GM12872 (cell line): ENCODE measurements at regions not wholly inside any gene's neighbourhood (a gene's known extent, or its start where the extent isn't known, plus 50 kb on each side); places are given as distances from the start of the nearest gene placed in this dataset.

Experiments used
- TF ChIP-seq, protein P1 (sequence below): IDR thresholded peaks from 3 replicates; pipeline ENCODE4 v1.5.1; 2011; ENCODE audit warnings: low read depth, mild to moderate bottlenecking, low read length, moderate library complexity; ENCODE audit not compliant: insufficient read depth

GRCh38 chr4:59537246-59537886 is 1662.8 kb upstream of the ADGRL3 start:
- TF ChIP-seq, protein P1, sequence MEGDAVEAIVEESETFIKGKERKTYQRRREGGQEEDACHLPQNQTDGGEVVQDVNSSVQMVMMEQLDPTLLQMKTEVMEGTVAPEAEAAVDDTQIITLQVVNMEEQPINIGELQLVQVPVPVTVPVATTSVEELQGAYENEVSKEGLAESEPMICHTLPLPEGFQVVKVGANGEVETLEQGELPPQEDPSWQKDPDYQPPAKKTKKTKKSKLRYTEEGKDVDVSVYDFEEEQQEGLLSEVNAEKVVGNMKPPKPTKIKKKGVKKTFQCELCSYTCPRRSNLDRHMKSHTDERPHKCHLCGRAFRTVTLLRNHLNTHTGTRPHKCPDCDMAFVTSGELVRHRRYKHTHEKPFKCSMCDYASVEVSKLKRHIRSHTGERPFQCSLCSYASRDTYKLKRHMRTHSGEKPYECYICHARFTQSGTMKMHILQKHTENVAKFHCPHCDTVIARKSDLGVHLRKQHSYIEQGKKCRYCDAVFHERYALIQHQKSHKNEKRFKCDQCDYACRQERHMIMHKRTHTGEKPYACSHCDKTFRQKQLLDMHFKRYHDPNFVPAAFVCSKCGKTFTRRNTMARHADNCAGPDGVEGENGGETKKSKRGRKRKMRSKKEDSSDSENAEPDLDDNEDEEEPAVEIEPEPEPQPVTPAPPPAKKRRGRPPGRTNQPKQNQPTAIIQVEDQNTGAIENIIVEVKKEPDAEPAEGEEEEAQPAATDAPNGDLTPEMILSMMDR = no peak

GRCh38 chr4:59539401-59539800 is 1660.7 kb upstream of the ADGRL3 start:
- TF ChIP-seq, protein P1 = no peak

DNA sequence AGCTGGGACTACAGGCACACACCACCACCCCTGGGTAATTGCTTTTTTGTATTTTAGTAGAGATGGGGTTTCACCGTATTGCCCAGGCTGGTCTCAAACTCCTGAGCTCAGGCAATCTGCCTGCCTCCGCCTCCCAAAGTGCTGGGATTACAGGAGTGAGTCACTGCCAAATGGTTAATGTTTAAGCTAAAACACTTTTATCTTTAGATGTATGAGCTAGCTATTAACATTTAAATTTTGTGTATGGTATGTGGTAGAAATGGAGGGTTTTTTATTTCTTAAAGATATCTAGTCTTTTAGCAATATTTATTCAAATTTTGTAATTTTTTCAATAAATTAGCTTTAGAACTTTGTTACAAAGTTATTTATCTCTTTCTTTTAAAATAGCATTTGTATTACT is 1659.8 kb upstream of the ADGRL3 start:
- TF ChIP-seq, protein P1 = no peak

- TF ChIP-seq, protein P1 = no peak
These were observed 1646.9 kb upstream of the ADGRL3 start for GRCh38 chr4:59553063-59553720.

GRCh38 chr4:59553721-59554091 is 1646.4 kb upstream of the ADGRL3 start:
- TF ChIP-seq, protein P1 = no peak

DNA sequence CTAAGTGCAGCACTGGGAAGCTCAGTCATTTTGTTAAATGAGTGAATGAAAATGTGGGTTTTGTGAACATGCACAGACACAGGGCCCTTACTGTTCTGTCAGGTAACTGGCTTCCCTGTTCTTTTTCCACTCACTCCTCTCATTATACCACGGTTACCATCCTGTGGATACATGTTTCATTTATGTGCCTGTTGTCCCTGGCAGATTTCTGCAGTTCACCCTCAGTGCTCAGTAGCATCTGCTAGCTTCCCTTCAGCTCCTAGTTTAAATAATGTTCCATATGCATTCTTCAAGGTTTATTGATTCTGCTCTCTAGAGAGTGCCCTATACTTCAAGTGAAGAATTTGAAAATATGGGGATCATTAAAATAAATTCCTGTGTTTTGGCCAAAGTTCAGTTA is 1634.3 kb upstream of the ADGRL3 start:
- TF ChIP-seq, protein P1 = no peak

GRCh38 chr4:59570860-59571476 is 1629.2 kb upstream of the ADGRL3 start:
- TF ChIP-seq, protein P1 = no peak
